D721Med (cell line): ENCODE measurements at regions not wholly inside any gene's neighbourhood (a gene's known extent, or its start where the extent isn't known, plus 50 kb on each side); places are given as distances from the start of the nearest gene placed in this dataset.

Source experiments
- DNase-seq: peaks from one replicate; pipeline ENCODE4 v3.0.0; 2011; ENCODE audit warnings: low spot score; ENCODE audit not compliant: insufficient read length
- FAIRE-seq: peaks from 2 replicates; lab custom pipeline; 2011; peaks lifted over from hg19 to GRCh38; lab: Jason Lieb, UNC
- CTCF ChIP-seq: IDR thresholded peaks from 2 replicates; pipeline ENCODE4 v1.5.1; 2012; ENCODE audit warnings: mild to moderate bottlenecking, control low read depth; ENCODE audit not compliant: insufficient read depth; ENCODE audit errors: missing control alignments

- DNase-seq (no peak), FAIRE-seq (no peak)
- TF ChIP-seq CTCF, result no peak
These were observed 51.9 kb upstream of the OTOL1 start for GRCh38 chr3:161444694-161445077.

- TF ChIP-seq CTCF, result no peak
- FAIRE-seq (no peak), DNase-seq (no peak)
These were observed 52.5 kb upstream of the OTOL1 start for GRCh38 chr3:161443921-161444693.

GRCh38 chr3:161430307-161430706 lies 59.0 kb upstream of the SPTSSB start:
- no peak for TF ChIP-seq CTCF
- DNase-seq, result no peak
- FAIRE-seq, result no peak

GRCh38 chr3:161427347-161427746 lies 56.0 kb upstream of the SPTSSB start:
- DNase-seq, result no peak
- no peak for FAIRE-seq
- no peak for TF ChIP-seq CTCF

GRCh38 chr3:161426758-161427157 lies 55.4 kb upstream of the SPTSSB start:
- FAIRE-seq (no peak), DNase-seq (no peak)
- TF ChIP-seq CTCF, result no peak

- FAIRE-seq (peak; percentile 75), DNase-seq (peak; percentile 25)
- peak; percentile 74 for TF ChIP-seq CTCF
These were observed 52.7 kb upstream of the SPTSSB start for GRCh38 chr3:161423911-161424522.

GRCh38 chr3:161422171-161422700 lies 50.9 kb upstream of the SPTSSB start:
- no peak for DNase-seq
- TF ChIP-seq CTCF, result no peak
- FAIRE-seq, result no peak
